ENCODE measurements at regions not wholly inside any gene's neighbourhood (a gene's known extent, or its start where the extent isn't known, plus 50 kb on each side); places are given as distances from the start of the nearest gene placed in this dataset.

DNA sequence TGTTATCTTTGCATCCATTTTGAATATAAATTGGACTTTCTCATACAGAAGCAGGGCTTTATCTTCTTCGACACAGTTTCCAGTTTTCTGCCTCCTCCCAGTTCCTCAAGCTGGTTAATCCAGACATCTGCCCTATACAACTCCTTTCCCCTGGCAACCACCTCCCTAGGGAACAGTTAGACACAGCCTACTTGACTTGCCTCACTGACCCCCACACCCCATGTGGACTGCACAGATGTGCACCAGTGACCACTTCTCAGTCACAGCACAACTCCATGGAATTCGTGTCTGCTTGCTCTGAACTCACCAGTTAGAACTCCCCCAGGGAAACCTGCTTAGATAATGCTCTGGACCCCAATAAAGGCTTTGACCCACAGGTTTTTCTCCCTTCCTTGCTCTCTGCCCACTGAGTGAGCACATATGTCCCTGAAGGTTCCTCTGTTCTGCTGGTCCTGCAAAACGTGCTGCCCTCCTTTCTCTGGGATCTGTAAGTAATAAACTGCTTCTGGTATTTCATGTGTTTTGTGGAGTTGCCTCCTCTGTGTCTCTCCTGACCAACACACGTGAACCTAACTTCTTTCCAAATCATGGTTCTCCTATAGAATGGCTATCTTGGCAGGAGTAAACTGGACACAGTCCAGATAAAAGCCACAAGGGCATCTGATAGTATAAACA, 351.2 kb downstream of the CD83 start:
- TF ChIP-seq, protein P1, sequence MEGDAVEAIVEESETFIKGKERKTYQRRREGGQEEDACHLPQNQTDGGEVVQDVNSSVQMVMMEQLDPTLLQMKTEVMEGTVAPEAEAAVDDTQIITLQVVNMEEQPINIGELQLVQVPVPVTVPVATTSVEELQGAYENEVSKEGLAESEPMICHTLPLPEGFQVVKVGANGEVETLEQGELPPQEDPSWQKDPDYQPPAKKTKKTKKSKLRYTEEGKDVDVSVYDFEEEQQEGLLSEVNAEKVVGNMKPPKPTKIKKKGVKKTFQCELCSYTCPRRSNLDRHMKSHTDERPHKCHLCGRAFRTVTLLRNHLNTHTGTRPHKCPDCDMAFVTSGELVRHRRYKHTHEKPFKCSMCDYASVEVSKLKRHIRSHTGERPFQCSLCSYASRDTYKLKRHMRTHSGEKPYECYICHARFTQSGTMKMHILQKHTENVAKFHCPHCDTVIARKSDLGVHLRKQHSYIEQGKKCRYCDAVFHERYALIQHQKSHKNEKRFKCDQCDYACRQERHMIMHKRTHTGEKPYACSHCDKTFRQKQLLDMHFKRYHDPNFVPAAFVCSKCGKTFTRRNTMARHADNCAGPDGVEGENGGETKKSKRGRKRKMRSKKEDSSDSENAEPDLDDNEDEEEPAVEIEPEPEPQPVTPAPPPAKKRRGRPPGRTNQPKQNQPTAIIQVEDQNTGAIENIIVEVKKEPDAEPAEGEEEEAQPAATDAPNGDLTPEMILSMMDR (IDR thresholded peaks at IDR 0.05) = no peak
- TF ChIP-seq POLR2A (IDR thresholded peaks at IDR 0.05) (no peak), POLR2AphosphoS5 (IDR thresholded peaks at IDR 0.05; ENCODE audit: insufficient read depth in 1 of 2, low read depth in 1 of 2) (no peak)
